Fibroblast of the aortic adventitia (primary cell): ENCODE measurements at regions not wholly inside any gene's neighbourhood (a gene's known extent, or its start where the extent isn't known, plus 50 kb on each side); places are given as distances from the start of the nearest gene placed in this dataset.
A peak's percentile ranks its signal among the peaks of the same experiment; 100 is the strongest.

ENCODE experiments used
- DNase-seq: peaks from one replicate; pipeline ENCODE4 v3.0.0-alpha.2; 2010; ENCODE audit warnings: low read depth
- H3K4me3 ChIP-seq: 2 replicates; pipeline ENCODE4 v1.5.1; 2011; ENCODE audit warnings: low read depth, mild to moderate bottlenecking, control low read depth, low read length, moderate library complexity
- CTCF ChIP-seq: IDR thresholded peaks from 2 replicates; pipeline ENCODE4 v1.5.1; 2011; ENCODE audit warnings: mild to moderate bottlenecking, low read length, control low read depth, inconsistent platforms; ENCODE audit not compliant: insufficient read depth

GRCh38 chr18:70464343-70465114 lies 175.7 kb downstream of the SOCS6 start:
- peak; percentile 30 for TF ChIP-seq CTCF
- H3K4me3 ChIP-seq = peak overlapping the region; percentile 59
- peak; percentile 49 for DNase-seq

DNA sequence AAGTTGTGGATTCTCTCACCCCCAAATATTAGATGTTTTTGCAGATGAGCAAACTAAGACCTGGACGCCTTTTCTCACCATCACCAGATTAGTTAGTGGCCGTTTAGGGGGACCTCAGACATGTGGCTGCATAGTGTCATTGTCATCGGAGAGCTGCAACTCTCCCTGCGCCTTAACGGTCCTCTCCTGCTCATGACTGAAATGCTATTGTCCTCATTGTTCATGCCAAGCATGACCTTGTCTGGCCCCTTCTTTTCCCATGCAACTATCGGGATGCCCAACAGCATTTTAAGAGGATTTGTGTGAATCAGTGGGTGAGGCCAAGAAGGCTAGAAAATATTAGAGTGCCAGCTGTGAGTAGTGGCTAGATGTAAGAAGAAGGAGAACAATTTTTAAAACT lies 174.2 kb downstream of the SOCS6 start:
- no peak overlapping the region for H3K4me3 ChIP-seq
- TF ChIP-seq CTCF = no peak

GRCh38 chr18:70462078-70462439 lies 173.2 kb downstream of the SOCS6 start:
- no peak for TF ChIP-seq CTCF
- H3K4me3 ChIP-seq = no peak overlapping the region
- DNase-seq = no peak

More for the DNA sequence above, 174.2 kb downstream of the SOCS6 start:
- no peak for DNase-seq

- no peak for TF ChIP-seq CTCF
- H3K4me3 ChIP-seq = no peak overlapping the region
- no peak for DNase-seq
Observed at GRCh38 chr18:70461323-70462077, 172.7 kb downstream of the SOCS6 start.

DNA sequence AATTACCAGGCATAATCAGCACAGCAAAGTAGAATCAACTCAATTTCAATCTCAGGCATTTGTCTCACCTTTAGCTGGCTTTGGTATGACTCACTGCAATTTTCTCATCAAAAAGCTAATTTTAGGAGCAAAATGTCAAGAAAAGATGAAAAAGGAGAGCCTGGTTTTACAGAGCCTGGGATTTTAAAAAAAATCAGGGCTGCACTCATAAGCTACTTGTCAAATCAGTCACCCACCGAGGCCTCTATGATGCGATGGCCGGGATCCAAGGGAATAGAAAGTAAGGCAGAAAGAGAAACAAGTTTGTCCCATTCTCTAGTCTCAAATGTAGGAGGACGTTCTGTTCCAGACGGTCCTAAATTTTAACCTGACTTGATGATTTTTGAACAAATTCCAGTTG lies 170.9 kb downstream of the SOCS6 start:
- H3K4me3 ChIP-seq = no peak overlapping the region
- TF ChIP-seq CTCF = no peak
- DNase-seq = no peak

- DNase-seq = no peak
- no peak for TF ChIP-seq CTCF
- H3K4me3 ChIP-seq = no peak overlapping the region
Observed at GRCh38 chr18:70459251-70459650, 170.4 kb downstream of the SOCS6 start.
